ENCODE measurements at regions not wholly inside any gene's neighbourhood (a gene's known extent, or its start where the extent isn't known, plus 50 kb on each side); places are given as distances from the start of the nearest gene placed in this dataset.
"Not testable (repeated sequence)": the region's sequence is repeated elsewhere in the genome, so short reads cannot be mapped to it uniquely, and the experiment has no call there.

GRCh38 chr6:21715180-21715579, 121.6 kb downstream of the SOX4 start:
- Mint-ChIP-seq H3K4me3 (no peak overlapping the region), H3K36me3 (ENCODE audit: insufficient read depth) (no peaks in the 10 kb centered on the region), H3K27me3 (no peaks in the 10 kb centered on the region), H3K9me3 (peaks cover 5% of the 10 kb centered on the region), H3K27ac (ENCODE audit: low read depth) (no peak overlapping the region), H3K4me1 (no peaks in the 10 kb centered on the region)
- ATAC-seq (replicated peaks; ENCODE audit: extremely low read depth, poor library complexity, severe bottlenecking) (no peak), DNase-seq (ENCODE audit: low spot score in 2 of 2) (no peak)

- H3K4me3 Mint-ChIP-seq = no peak overlapping the region
These were observed 129.0 kb downstream of the SOX4 start for GRCh38 chr6:21722510-21722909.

GRCh38 chr6:21726676-21727075, 133.1 kb downstream of the SOX4 start:
- no peaks in the 10 kb centered on the region for H3K4me1 Mint-ChIP-seq
- ATAC-seq (replicated peaks; ENCODE audit: extremely low read depth, poor library complexity, severe bottlenecking) = no peak

More at GRCh38 chr6:21722510-21722909, 129.0 kb downstream of the SOX4 start:
- Mint-ChIP-seq H3K36me3 (ENCODE audit: insufficient read depth) (no peaks in the 10 kb centered on the region), H3K27me3 (no peaks in the 10 kb centered on the region), H3K27ac (ENCODE audit: low read depth) (no peak overlapping the region), H3K4me1 (no peaks in the 10 kb centered on the region), H3K9me3 (peaks cover 5% of the 10 kb centered on the region)
- DNase-seq (ENCODE audit: low spot score in 2 of 2) (no peak), ATAC-seq (replicated peaks; ENCODE audit: extremely low read depth, poor library complexity, severe bottlenecking) (no peak)

GRCh38 chr6:21728141-21728540, 134.6 kb downstream of the SOX4 start:
- no peak for ATAC-seq (replicated peaks; ENCODE audit: extremely low read depth, poor library complexity, severe bottlenecking)
- no peak for DNase-seq (ENCODE audit: low spot score in 2 of 2)
- H3K36me3 Mint-ChIP-seq (ENCODE audit: insufficient read depth) = no peaks in the 10 kb centered on the region
- no peak overlapping the region for H3K4me3 Mint-ChIP-seq
- no peaks in the 10 kb centered on the region for H3K27me3 Mint-ChIP-seq
- H3K4me1 Mint-ChIP-seq = no peaks in the 10 kb centered on the region
- H3K27ac Mint-ChIP-seq (ENCODE audit: low read depth) = no peak overlapping the region
- H3K9me3 Mint-ChIP-seq = no peaks in the 10 kb centered on the region

More at GRCh38 chr6:21726676-21727075, 133.1 kb downstream of the SOX4 start:
- no peak overlapping the region for H3K4me3 Mint-ChIP-seq
- no peak overlapping the region for H3K27ac Mint-ChIP-seq (ENCODE audit: low read depth)
- no peaks in the 10 kb centered on the region for H3K36me3 Mint-ChIP-seq (ENCODE audit: insufficient read depth)
- no peaks in the 10 kb centered on the region for H3K9me3 Mint-ChIP-seq
- no peaks in the 10 kb centered on the region for H3K27me3 Mint-ChIP-seq
- no peak for DNase-seq (ENCODE audit: low spot score in 2 of 2)

GRCh38 chr6:21729431-21729830, 135.9 kb downstream of the SOX4 start:
- H3K9me3 Mint-ChIP-seq = no peaks in the 10 kb centered on the region
- H3K4me3 Mint-ChIP-seq = no peak overlapping the region
- H3K4me1 Mint-ChIP-seq = no peaks in the 10 kb centered on the region
- H3K27ac Mint-ChIP-seq (ENCODE audit: low read depth) = no peak overlapping the region
- DNase-seq (ENCODE audit: low spot score in 2 of 2) = no peak
- no peak for ATAC-seq (replicated peaks; ENCODE audit: extremely low read depth, poor library complexity, severe bottlenecking)
- no peaks in the 10 kb centered on the region for H3K27me3 Mint-ChIP-seq
- no peaks in the 10 kb centered on the region for H3K36me3 Mint-ChIP-seq (ENCODE audit: insufficient read depth)

- DNase-seq (ENCODE audit: low spot score in 2 of 2) (no peak), ATAC-seq (replicated peaks; ENCODE audit: extremely low read depth, poor library complexity, severe bottlenecking) (no peak)
- Mint-ChIP-seq H3K9me3 (no peaks in the 10 kb centered on the region), H3K4me1 (no peaks in the 10 kb centered on the region), H3K27me3 (no peaks in the 10 kb centered on the region), H3K4me3 (no peak overlapping the region), H3K36me3 (ENCODE audit: insufficient read depth) (no peaks in the 10 kb centered on the region), H3K27ac (ENCODE audit: low read depth) (no peak overlapping the region)
These were observed 137.0 kb downstream of the SOX4 start for GRCh38 chr6:21730533-21730932.

GRCh38 chr6:21731411-21732031, 138.0 kb downstream of the SOX4 start:
- no peak for DNase-seq (ENCODE audit: low spot score in 2 of 2)

GRCh38 chr6:21732032-21732730, 138.6 kb downstream of the SOX4 start:
- H3K4me1 Mint-ChIP-seq; H3K36me3 Mint-ChIP-seq (ENCODE audit: insufficient read depth); ATAC-seq (replicated peaks; ENCODE audit: extremely low read depth, poor library complexity, severe bottlenecking); DNase-seq (ENCODE audit: low spot score in 2 of 2); H3K4me3 Mint-ChIP-seq; H3K27ac Mint-ChIP-seq (ENCODE audit: low read depth); H3K9me3 Mint-ChIP-seq: not testable (repeated sequence)
- peaks cover 10% of the 10 kb centered on the region for H3K27me3 Mint-ChIP-seq

More at GRCh38 chr6:21731411-21732031, 138.0 kb downstream of the SOX4 start:
- H3K4me1 Mint-ChIP-seq = no peaks in the 10 kb centered on the region
- H3K27ac Mint-ChIP-seq (ENCODE audit: low read depth) = no peak overlapping the region
- peaks cover 2% of the 10 kb centered on the region for H3K36me3 Mint-ChIP-seq (ENCODE audit: insufficient read depth)
- no peak for ATAC-seq (replicated peaks; ENCODE audit: extremely low read depth, poor library complexity, severe bottlenecking)
- no peak overlapping the region for H3K4me3 Mint-ChIP-seq
- no peaks in the 10 kb centered on the region for H3K9me3 Mint-ChIP-seq
- H3K27me3 Mint-ChIP-seq = peaks cover 8% of the 10 kb centered on the region

GRCh38 chr6:21732731-21733130, 139.2 kb downstream of the SOX4 start:
- no peaks in the 10 kb centered on the region for H3K4me1 Mint-ChIP-seq
- H3K4me3 Mint-ChIP-seq = no peak overlapping the region
- ATAC-seq (replicated peaks; ENCODE audit: extremely low read depth, poor library complexity, severe bottlenecking) = no peak
- no peak for DNase-seq (ENCODE audit: low spot score in 2 of 2)
- peaks cover 16% of the 10 kb centered on the region for H3K27me3 Mint-ChIP-seq
- H3K36me3 Mint-ChIP-seq (ENCODE audit: insufficient read depth) = peaks cover 2% of the 10 kb centered on the region
- H3K9me3 Mint-ChIP-seq = no peaks in the 10 kb centered on the region
- H3K27ac Mint-ChIP-seq (ENCODE audit: low read depth) = no peak overlapping the region

- DNase-seq (ENCODE audit: low spot score in 2 of 2) (no peak), ATAC-seq (replicated peaks; ENCODE audit: extremely low read depth, poor library complexity, severe bottlenecking) (no peak)
- H3K27me3 Mint-ChIP-seq = peaks cover 18% of the 10 kb centered on the region
- no peaks in the 10 kb centered on the region for H3K4me1 Mint-ChIP-seq
- no peak overlapping the region for H3K4me3 Mint-ChIP-seq
- peaks cover 2% of the 10 kb centered on the region for H3K36me3 Mint-ChIP-seq (ENCODE audit: insufficient read depth)
- H3K27ac Mint-ChIP-seq (ENCODE audit: low read depth) = no peak overlapping the region
- H3K9me3 Mint-ChIP-seq = no peaks in the 10 kb centered on the region
These were observed 139.8 kb downstream of the SOX4 start for GRCh38 chr6:21733311-21733710.

- Mint-ChIP-seq H3K36me3 (ENCODE audit: insufficient read depth) (peaks cover 2% of the 10 kb centered on the region), H3K4me1 (no peaks in the 10 kb centered on the region), H3K27me3 (peaks cover 18% of the 10 kb centered on the region), H3K4me3 (no peak overlapping the region), H3K27ac (ENCODE audit: low read depth) (no peak overlapping the region), H3K9me3 (no peaks in the 10 kb centered on the region)
- no peak for DNase-seq (ENCODE audit: low spot score in 2 of 2)
- ATAC-seq (replicated peaks; ENCODE audit: extremely low read depth, poor library complexity, severe bottlenecking) = no peak
These were observed 140.7 kb downstream of the SOX4 start for GRCh38 chr6:21734204-21734603.

- ATAC-seq (replicated peaks; ENCODE audit: extremely low read depth, poor library complexity, severe bottlenecking) = no peak
- H3K36me3 Mint-ChIP-seq (ENCODE audit: insufficient read depth) = peaks cover 2% of the 10 kb centered on the region
- no peaks in the 10 kb centered on the region for H3K4me1 Mint-ChIP-seq
- no peak overlapping the region for H3K4me3 Mint-ChIP-seq
- no peaks in the 10 kb centered on the region for H3K9me3 Mint-ChIP-seq
- peaks cover 18% of the 10 kb centered on the region for H3K27me3 Mint-ChIP-seq
- no peak for DNase-seq (ENCODE audit: low spot score in 2 of 2)
- no peak overlapping the region for H3K27ac Mint-ChIP-seq (ENCODE audit: low read depth)
These were observed 144.9 kb downstream of the SOX4 start for GRCh38 chr6:21738180-21739094.
